ENCODE measurements at regions not wholly inside any gene's neighbourhood (a gene's known extent, or its start where the extent isn't known, plus 50 kb on each side); places are given as distances from the start of the nearest gene placed in this dataset.

DNA sequence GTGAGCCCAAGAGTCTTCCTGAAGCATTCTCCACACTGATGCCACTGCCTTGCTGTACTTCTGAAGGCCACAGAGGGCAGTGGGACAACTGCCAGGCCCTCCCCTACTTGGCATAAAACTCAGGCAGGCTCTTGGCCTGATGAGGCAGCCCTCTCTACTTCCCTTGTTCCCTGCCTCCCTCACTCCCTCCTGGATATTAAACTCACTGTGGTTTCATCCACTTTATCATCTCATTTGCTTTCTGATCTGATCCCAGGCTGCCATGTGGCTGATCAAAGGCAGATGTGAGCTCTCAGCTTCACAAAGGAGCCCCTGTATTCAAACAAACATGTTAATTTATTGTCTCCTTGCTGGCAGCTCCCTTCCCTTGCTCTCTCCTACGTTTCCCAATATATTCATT lies 533.5 kb downstream of the IGSF11 start (continued):
- TF ChIP-seq, protein P1, sequence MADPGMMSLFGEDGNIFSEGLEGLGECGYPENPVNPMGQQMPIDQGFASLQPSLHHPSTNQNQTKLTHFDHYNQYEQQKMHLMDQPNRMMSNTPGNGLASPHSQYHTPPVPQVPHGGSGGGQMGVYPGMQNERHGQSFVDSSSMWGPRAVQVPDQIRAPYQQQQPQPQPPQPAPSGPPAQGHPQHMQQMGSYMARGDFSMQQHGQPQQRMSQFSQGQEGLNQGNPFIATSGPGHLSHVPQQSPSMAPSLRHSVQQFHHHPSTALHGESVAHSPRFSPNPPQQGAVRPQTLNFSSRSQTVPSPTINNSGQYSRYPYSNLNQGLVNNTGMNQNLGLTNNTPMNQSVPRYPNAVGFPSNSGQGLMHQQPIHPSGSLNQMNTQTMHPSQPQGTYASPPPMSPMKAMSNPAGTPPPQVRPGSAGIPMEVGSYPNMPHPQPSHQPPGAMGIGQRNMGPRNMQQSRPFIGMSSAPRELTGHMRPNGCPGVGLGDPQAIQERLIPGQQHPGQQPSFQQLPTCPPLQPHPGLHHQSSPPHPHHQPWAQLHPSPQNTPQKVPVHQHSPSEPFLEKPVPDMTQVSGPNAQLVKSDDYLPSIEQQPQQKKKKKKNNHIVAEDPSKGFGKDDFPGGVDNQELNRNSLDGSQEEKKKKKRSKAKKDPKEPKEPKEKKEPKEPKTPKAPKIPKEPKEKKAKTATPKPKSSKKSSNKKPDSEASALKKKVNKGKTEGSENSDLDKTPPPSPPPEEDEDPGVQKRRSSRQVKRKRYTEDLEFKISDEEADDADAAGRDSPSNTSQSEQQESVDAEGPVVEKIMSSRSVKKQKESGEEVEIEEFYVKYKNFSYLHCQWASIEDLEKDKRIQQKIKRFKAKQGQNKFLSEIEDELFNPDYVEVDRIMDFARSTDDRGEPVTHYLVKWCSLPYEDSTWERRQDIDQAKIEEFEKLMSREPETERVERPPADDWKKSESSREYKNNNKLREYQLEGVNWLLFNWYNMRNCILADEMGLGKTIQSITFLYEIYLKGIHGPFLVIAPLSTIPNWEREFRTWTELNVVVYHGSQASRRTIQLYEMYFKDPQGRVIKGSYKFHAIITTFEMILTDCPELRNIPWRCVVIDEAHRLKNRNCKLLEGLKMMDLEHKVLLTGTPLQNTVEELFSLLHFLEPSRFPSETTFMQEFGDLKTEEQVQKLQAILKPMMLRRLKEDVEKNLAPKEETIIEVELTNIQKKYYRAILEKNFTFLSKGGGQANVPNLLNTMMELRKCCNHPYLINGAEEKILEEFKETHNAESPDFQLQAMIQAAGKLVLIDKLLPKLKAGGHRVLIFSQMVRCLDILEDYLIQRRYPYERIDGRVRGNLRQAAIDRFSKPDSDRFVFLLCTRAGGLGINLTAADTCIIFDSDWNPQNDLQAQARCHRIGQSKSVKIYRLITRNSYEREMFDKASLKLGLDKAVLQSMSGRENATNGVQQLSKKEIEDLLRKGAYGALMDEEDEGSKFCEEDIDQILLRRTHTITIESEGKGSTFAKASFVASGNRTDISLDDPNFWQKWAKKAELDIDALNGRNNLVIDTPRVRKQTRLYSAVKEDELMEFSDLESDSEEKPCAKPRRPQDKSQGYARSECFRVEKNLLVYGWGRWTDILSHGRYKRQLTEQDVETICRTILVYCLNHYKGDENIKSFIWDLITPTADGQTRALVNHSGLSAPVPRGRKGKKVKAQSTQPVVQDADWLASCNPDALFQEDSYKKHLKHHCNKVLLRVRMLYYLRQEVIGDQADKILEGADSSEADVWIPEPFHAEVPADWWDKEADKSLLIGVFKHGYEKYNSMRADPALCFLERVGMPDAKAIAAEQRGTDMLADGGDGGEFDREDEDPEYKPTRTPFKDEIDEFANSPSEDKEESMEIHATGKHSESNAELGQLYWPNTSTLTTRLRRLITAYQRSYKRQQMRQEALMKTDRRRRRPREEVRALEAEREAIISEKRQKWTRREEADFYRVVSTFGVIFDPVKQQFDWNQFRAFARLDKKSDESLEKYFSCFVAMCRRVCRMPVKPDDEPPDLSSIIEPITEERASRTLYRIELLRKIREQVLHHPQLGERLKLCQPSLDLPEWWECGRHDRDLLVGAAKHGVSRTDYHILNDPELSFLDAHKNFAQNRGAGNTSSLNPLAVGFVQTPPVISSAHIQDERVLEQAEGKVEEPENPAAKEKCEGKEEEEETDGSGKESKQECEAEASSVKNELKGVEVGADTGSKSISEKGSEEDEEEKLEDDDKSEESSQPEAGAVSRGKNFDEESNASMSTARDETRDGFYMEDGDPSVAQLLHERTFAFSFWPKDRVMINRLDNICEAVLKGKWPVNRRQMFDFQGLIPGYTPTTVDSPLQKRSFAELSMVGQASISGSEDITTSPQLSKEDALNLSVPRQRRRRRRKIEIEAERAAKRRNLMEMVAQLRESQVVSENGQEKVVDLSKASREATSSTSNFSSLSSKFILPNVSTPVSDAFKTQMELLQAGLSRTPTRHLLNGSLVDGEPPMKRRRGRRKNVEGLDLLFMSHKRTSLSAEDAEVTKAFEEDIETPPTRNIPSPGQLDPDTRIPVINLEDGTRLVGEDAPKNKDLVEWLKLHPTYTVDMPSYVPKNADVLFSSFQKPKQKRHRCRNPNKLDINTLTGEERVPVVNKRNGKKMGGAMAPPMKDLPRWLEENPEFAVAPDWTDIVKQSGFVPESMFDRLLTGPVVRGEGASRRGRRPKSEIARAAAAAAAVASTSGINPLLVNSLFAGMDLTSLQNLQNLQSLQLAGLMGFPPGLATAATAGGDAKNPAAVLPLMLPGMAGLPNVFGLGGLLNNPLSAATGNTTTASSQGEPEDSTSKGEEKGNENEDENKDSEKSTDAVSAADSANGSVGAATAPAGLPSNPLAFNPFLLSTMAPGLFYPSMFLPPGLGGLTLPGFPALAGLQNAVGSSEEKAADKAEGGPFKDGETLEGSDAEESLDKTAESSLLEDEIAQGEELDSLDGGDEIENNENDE (IDR thresholded peaks at IDR 0.05; ENCODE audit: insufficient replicate concordance, low read length): no peak
- TF ChIP-seq CTBP2 (IDR thresholded peaks at IDR 0.05; ENCODE audit: borderline replicate concordance, insufficient read depth, insufficient read length, low read length): peak; percentile 54
- TF ChIP-seq KDM5A (IDR thresholded peaks at IDR 0.05; ENCODE audit: low read length): no peak
- TF ChIP-seq YY1 (IDR thresholded peaks at IDR 0.05; ENCODE audit: low read depth, low read length): peak; percentile 21; the same call in 1 of the 2 replicates
- TF ChIP-seq, protein P2, sequence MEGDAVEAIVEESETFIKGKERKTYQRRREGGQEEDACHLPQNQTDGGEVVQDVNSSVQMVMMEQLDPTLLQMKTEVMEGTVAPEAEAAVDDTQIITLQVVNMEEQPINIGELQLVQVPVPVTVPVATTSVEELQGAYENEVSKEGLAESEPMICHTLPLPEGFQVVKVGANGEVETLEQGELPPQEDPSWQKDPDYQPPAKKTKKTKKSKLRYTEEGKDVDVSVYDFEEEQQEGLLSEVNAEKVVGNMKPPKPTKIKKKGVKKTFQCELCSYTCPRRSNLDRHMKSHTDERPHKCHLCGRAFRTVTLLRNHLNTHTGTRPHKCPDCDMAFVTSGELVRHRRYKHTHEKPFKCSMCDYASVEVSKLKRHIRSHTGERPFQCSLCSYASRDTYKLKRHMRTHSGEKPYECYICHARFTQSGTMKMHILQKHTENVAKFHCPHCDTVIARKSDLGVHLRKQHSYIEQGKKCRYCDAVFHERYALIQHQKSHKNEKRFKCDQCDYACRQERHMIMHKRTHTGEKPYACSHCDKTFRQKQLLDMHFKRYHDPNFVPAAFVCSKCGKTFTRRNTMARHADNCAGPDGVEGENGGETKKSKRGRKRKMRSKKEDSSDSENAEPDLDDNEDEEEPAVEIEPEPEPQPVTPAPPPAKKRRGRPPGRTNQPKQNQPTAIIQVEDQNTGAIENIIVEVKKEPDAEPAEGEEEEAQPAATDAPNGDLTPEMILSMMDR (IDR thresholded peaks at IDR 0.05; ENCODE audit: control extremely low read depth in 1 of 3, insufficient read depth in 1 of 3, low read depth in 1 of 3, low read length in 3 of 3): peak; percentile 27 to 56 (median 35); a peak in 3 of 4 replicates
- peak; percentile 31 to 46; a peak in 3 of 4 replicates for TF ChIP-seq RAD21 (IDR thresholded peaks at IDR 0.05 in 1 of 2, conservative IDR thresholded peaks at IDR 0.05 in 1 of 2; ENCODE audit: low read depth in 2 of 2, low read length in 2 of 2)
